Prostate gland (tissue), 2 donors: ENCODE measurements at regions not wholly inside any gene's neighbourhood (a gene's known extent, or its start where the extent isn't known, plus 50 kb on each side); places are given as distances from the start of the nearest gene placed in this dataset.

Experiments used
- POLR2A ChIP-seq: fragments of 450-650 bp; IDR thresholded peaks from one replicate; pipeline ENCODE4 v1.6.1; 2016; ENCODE audit warnings: antibody characterized with exemption, mild to moderate bottlenecking
- POLR2AphosphoS5 ChIP-seq: sonication (generic); formaldehyde crosslinking; IDR thresholded peaks from one replicate; pipeline ENCODE4 v1.6.1; 2017; ENCODE audit warnings: antibody characterized with exemption
- TF ChIP-seq, protein P1 (sequence below), 4 experiments: fragments of 200-600 bp in 2 of 4; fragments of 450-650 bp in 2 of 4; sonication (generic) in 2 of 4; IDR thresholded peaks; 1 replicate in 3 of 4; 2 replicates in 1 of 4; pipeline ENCODE4 v1.5.1; 2016 to 2019; ENCODE audit warnings: antibody characterized with exemption in 4 of 4, mild to moderate bottlenecking in 2 of 4, moderate library complexity in 2 of 4

DNA sequence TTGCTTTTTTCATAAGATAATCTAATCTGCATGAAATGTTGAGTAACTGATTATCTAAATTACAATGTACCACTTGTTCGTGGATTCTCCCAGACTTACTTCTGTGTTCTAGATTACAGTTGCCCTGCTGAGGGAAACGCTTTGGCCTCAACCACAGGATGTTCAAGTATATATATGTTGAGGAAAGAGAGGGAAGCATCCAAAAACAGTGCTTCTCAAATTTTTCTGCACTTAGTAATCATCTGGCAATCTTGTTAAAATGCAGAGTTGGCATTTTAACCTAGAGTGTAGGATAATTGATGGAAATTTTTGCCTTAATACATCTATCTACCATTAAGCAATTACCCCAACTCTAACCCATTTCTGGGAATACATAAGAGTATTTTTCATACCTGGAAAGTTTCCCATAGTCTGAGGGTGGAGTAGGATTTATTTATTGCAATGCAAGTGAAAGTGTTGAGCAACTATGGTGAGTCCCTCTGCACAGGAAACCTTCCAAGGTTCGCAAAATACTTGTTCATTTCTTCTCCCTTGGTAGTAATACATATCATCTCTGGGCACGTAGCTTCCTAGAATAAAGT, 59.6 kb upstream of the C1GALT1 start:
- TF ChIP-seq, protein P1, sequence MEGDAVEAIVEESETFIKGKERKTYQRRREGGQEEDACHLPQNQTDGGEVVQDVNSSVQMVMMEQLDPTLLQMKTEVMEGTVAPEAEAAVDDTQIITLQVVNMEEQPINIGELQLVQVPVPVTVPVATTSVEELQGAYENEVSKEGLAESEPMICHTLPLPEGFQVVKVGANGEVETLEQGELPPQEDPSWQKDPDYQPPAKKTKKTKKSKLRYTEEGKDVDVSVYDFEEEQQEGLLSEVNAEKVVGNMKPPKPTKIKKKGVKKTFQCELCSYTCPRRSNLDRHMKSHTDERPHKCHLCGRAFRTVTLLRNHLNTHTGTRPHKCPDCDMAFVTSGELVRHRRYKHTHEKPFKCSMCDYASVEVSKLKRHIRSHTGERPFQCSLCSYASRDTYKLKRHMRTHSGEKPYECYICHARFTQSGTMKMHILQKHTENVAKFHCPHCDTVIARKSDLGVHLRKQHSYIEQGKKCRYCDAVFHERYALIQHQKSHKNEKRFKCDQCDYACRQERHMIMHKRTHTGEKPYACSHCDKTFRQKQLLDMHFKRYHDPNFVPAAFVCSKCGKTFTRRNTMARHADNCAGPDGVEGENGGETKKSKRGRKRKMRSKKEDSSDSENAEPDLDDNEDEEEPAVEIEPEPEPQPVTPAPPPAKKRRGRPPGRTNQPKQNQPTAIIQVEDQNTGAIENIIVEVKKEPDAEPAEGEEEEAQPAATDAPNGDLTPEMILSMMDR (IDR thresholded peaks at IDR 0.05) = no peak
- TF ChIP-seq POLR2AphosphoS5 = no peak
- TF ChIP-seq POLR2A = no peak
